OCI-LY1 (cell line): ENCODE measurements at regions not wholly inside any gene's neighbourhood (a gene's known extent, or its start where the extent isn't known, plus 50 kb on each side); places are given as distances from the start of the nearest gene placed in this dataset.

Source experiments
- H2AFZ ChIP-seq: fragments of 200-600 bp; sonication (generic), shearing (Covaris generic); 2 replicates; pipeline ENCODE4 v1.6.0; 2014; ENCODE audit warnings: antibody characterized with exemption, mild to moderate bottlenecking, low read length
- H3F3A ChIP-seq: fragments of 200-600 bp; sonication (generic), shearing (Covaris generic); 2 replicates; pipeline ENCODE4 v1.6.0; 2014; ENCODE audit warnings: mild to moderate bottlenecking, antibody characterized with exemption, low read length, moderate library complexity; ENCODE audit not compliant: insufficient read depth
- H3K27ac ChIP-seq: fragments of 200-600 bp; sonication (generic); 2 replicates; pipeline ENCODE4 v1.5.1; 2014; ENCODE audit warnings: low read length, mixed run types, mild to moderate bottlenecking, low read depth; ENCODE audit not compliant: poor library complexity, severe bottlenecking
- H3K27me3 ChIP-seq: fragments of 200-600 bp; sonication (generic); 2 replicates; pipeline ENCODE4 v1.6.0; 2014; ENCODE audit warnings: antibody characterized with exemption, mild to moderate bottlenecking, low read length, moderate library complexity; ENCODE audit not compliant: insufficient read depth
- H3K36me3 ChIP-seq: fragments of 200-600 bp; sonication (generic); 2 replicates; pipeline ENCODE4 v1.6.1; 2014; ENCODE audit warnings: mild to moderate bottlenecking, antibody characterized with exemption, low read length, moderate library complexity, mixed read lengths; ENCODE audit not compliant: insufficient read depth
- H3K4me1 ChIP-seq: fragments of 200-600 bp; sonication (generic); 2 replicates; pipeline ENCODE4 v1.5.1; 2014; ENCODE audit warnings: mild to moderate bottlenecking, low read length, moderate library complexity; ENCODE audit not compliant: insufficient read depth, severe bottlenecking
- H3K4me2 ChIP-seq: fragments of 200-600 bp; sonication (generic), shearing (Covaris generic); 2 replicates; pipeline ENCODE4 v1.6.1; 2014; ENCODE audit warnings: low read length
- H3K4me3 ChIP-seq: fragments of 200-600 bp; sonication (generic); 2 replicates; pipeline ENCODE4 v1.5.1; 2014; ENCODE audit warnings: low read length, low read depth, mild to moderate bottlenecking, mixed read lengths; ENCODE audit not compliant: poor library complexity, severe bottlenecking
- H3K79me2 ChIP-seq: fragments of 200-600 bp; shearing (Covaris generic); 2 replicates; pipeline ENCODE4 v1.6.1; 2016; ENCODE audit warnings: mixed run types, low read length, mixed read lengths; ENCODE audit not compliant: insufficient read depth
- H3K9ac ChIP-seq: fragments of 200-600 bp; sonication (generic), shearing (Covaris generic); 2 replicates; pipeline ENCODE4 v1.6.1; 2014; ENCODE audit warnings: mild to moderate bottlenecking, low read length, mixed read lengths
- H3K9me2 ChIP-seq: fragments of 200-600 bp; sonication (generic), shearing (Covaris generic); 2 replicates; pipeline ENCODE4 v1.6.1; 2014; ENCODE audit warnings: low read depth, mild to moderate bottlenecking, low read length, mixed read lengths
- H3K9me3 ChIP-seq: fragments of 200-600 bp; shearing (Covaris generic); 2 replicates; pipeline ENCODE4 v1.6.1; 2014; ENCODE audit warnings: low read length, mixed read lengths
- H4K20me1 ChIP-seq: fragments of 200-600 bp; sonication (generic), shearing (Covaris generic); 2 replicates; pipeline ENCODE4 v1.6.0; 2016; ENCODE audit warnings: mild to moderate bottlenecking, low read length; ENCODE audit not compliant: insufficient read depth
- EZH2 ChIP-seq: fragments of 200-600 bp; sonication (generic), shearing (Covaris generic); IDR thresholded peaks from 2 replicates; pipeline ENCODE4 v1.8.0; 2017; ENCODE audit warnings: borderline replicate concordance, mixed run types, mild to moderate bottlenecking, antibody characterized with exemption, low read length, moderate library complexity, mixed read lengths
- TF ChIP-seq, protein P1 (sequence below): fragments of 200-600 bp; sonication (generic), shearing (Covaris generic); IDR thresholded peaks from 2 replicates; pipeline ENCODE4 v1.5.1; 2017; ENCODE audit warnings: mild to moderate bottlenecking, antibody characterized with exemption, low read length, moderate library complexity, mixed read lengths

DNA sequence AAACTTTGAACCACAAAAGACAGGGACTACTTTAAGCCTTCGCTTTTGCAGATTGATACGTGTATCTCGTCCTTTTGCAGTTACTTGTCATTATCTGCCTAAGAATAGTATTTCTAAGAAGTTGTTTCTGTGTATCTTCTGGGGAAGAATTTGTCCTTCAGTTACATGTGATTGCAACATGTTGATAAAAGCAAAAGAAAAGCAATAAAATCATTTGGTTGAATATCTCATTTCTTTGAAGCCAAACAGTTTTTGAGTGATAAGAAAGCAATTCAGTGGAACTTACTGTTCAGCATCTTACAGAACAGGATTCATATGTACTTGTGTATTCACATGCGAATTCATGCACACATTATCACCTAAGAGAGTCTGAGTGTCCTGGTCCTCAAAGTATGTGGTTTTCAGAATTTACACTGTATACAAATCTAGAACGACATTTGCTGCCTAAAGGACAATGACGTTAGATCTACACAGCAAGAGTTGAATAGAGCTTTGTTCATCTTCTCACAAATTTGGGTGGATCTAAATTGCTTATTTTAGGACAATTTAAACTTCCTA, 66.7 kb upstream of the MRPS6 start:
- no peak overlapping the region for H3K4me2 ChIP-seq
- H3F3A ChIP-seq = no peaks in the 10 kb centered on the region
- H3K4me1 ChIP-seq = no peaks in the 10 kb centered on the region
- peaks cover 8% of the 10 kb centered on the region; the same call in 1 of the 2 replicates for H3K9me3 ChIP-seq
- no peaks in the 10 kb centered on the region for H3K27me3 ChIP-seq
- no peak overlapping the region for H3K9ac ChIP-seq
- no peak overlapping the region for H3K27ac ChIP-seq
- no peak for TF ChIP-seq EZH2
- TF ChIP-seq, protein P1, sequence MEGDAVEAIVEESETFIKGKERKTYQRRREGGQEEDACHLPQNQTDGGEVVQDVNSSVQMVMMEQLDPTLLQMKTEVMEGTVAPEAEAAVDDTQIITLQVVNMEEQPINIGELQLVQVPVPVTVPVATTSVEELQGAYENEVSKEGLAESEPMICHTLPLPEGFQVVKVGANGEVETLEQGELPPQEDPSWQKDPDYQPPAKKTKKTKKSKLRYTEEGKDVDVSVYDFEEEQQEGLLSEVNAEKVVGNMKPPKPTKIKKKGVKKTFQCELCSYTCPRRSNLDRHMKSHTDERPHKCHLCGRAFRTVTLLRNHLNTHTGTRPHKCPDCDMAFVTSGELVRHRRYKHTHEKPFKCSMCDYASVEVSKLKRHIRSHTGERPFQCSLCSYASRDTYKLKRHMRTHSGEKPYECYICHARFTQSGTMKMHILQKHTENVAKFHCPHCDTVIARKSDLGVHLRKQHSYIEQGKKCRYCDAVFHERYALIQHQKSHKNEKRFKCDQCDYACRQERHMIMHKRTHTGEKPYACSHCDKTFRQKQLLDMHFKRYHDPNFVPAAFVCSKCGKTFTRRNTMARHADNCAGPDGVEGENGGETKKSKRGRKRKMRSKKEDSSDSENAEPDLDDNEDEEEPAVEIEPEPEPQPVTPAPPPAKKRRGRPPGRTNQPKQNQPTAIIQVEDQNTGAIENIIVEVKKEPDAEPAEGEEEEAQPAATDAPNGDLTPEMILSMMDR = no peak
- no peaks in the 10 kb centered on the region; the same call in 1 of the 2 replicates for H3K36me3 ChIP-seq
- H3K4me3 ChIP-seq = no peak overlapping the region
- no peaks in the 10 kb centered on the region for H3K79me2 ChIP-seq
- no peaks in the 10 kb centered on the region for H3K9me2 ChIP-seq
- H4K20me1 ChIP-seq = no peaks in the 10 kb centered on the region
- no peak overlapping the region for H2AFZ ChIP-seq

DNA sequence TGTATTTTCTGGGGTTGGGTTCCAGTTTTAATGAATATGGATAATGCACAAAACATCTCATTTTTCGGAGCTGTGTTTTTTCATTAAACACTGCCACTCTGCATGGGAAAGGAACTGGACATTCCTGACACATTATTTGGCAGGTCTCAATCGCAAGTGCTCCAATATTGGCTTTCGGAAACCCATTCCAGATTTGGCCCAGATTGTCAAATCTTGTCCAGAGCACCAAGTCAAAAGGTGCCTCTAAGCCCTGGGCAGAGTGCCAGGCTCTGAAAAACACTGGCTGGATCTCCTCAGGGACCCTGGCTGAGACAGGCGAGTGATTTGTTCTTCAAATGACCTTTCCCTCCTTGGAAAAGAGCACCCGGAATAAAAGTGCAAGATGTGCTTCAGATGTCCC, 68.4 kb upstream of the MRPS6 start:
- Histone ChIP-seq H3K79me2 (no peaks in the 10 kb centered on the region), H3K36me3 (no peaks in the 10 kb centered on the region; the same call in 1 of the 2 replicates), H3F3A (no peaks in the 10 kb centered on the region), H2AFZ (no peak overlapping the region), H3K4me1 (no peaks in the 10 kb centered on the region), H3K27ac (no peak overlapping the region), H3K9ac (no peak overlapping the region), H3K9me3 (0 out of 2 replicates have a peak, but pooled peaks cover 3% of the 10 kb centered on the region), H3K27me3 (no peaks in the 10 kb centered on the region), H3K9me2 (no peaks in the 10 kb centered on the region), H3K4me3 (no peak overlapping the region), H4K20me1 (no peaks in the 10 kb centered on the region), H3K4me2 (no peak overlapping the region)
- TF ChIP-seq, protein P1 = no peak
- TF ChIP-seq EZH2 = no peak

DNA sequence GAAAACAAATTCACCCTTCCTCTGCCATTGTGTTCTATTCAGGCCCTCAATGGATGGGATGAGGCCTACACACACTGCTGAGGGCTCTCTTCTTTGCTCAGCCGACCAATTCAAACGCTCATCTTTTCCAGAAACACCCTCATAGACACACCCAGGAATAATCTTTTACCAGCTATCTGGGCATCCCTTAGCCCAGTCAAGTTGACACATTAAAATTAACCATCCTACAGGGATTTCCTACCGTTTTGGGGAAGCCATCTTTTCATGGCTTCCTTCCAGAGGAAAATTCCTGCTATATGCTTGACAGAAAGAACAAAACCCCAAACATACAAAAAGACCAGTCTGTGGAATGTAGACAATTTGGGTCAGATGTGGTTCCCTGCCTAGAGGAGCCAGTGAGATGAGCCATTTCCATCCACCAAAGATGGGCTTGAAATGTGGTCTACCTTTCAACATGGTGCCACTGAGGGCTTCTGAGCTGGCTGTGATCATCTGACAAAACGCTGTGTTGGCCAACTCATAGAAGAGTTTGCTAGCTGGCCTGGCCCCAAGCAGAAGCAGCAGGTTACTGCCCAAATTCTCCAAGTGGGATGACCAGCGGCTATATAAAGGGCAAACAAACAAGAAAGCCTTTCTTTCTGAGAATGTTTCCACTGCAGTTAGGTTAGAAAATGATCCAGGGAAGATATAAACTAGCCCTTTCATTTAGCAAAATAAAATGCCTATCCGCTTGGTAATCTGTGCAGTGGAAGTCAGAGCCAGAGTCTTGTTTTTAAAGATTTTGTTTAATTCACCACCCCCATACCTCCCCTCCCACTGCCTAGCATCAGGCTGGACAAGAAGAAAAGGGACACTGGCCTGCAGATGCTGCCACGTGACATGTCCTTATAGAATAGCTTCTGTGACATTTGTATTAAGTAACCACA, 69.1 kb upstream of the MRPS6 start:
- Histone ChIP-seq H3K4me3 (no peak overlapping the region), H3K79me2 (no peaks in the 10 kb centered on the region), H3K9ac (no peak overlapping the region), H3K27me3 (no peaks in the 10 kb centered on the region), H3F3A (no peaks in the 10 kb centered on the region), H3K9me3 (0 out of 2 replicates have a peak, but pooled peaks cover 3% of the 10 kb centered on the region), H2AFZ (no peak overlapping the region), H3K9me2 (no peaks in the 10 kb centered on the region), H3K27ac (no peak overlapping the region), H3K36me3 (no peaks in the 10 kb centered on the region; the same call in 1 of the 2 replicates), H4K20me1 (no peaks in the 10 kb centered on the region), H3K4me1 (no peaks in the 10 kb centered on the region), H3K4me2 (no peak overlapping the region)
- TF ChIP-seq EZH2 = no peak
- TF ChIP-seq, protein P1 = no peak
